AG09319 (cell line): ENCODE measurements at regions not wholly inside any gene's neighbourhood (a gene's known extent, or its start where the extent isn't known, plus 50 kb on each side); places are given as distances from the start of the nearest gene placed in this dataset.

Source experiments
- DNase-seq: peaks from one replicate; pipeline ENCODE4 v3.0.0-alpha.2; 2010; ENCODE audit warnings: low read depth; ENCODE audit errors: extremely low read depth
- TF ChIP-seq, protein P1 (sequence below): IDR thresholded peaks from 2 replicates; pipeline ENCODE4 v1.5.1; 2011; ENCODE audit warnings: low read depth, mild to moderate bottlenecking, inconsistent platforms, low read length, moderate library complexity

DNA sequence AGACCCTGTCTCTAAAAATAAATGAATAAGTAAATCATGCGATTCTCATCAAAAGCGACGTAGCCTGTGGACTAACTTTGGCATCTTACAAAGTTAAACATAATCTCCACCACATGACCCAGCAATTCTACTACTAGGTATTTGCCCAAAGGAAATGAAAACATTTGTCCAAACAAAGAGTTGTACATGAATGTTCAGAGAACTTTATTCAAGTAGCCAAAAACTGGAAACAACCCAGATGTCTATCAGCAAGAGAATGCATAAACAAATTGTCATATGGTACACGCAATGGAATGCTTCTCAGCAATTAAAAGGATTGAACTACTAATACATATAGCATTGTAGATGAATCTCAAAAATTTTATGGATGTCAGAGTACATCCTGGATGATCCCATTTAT is 82.6 kb downstream of the ADRB2 start:
- TF ChIP-seq, protein P1, sequence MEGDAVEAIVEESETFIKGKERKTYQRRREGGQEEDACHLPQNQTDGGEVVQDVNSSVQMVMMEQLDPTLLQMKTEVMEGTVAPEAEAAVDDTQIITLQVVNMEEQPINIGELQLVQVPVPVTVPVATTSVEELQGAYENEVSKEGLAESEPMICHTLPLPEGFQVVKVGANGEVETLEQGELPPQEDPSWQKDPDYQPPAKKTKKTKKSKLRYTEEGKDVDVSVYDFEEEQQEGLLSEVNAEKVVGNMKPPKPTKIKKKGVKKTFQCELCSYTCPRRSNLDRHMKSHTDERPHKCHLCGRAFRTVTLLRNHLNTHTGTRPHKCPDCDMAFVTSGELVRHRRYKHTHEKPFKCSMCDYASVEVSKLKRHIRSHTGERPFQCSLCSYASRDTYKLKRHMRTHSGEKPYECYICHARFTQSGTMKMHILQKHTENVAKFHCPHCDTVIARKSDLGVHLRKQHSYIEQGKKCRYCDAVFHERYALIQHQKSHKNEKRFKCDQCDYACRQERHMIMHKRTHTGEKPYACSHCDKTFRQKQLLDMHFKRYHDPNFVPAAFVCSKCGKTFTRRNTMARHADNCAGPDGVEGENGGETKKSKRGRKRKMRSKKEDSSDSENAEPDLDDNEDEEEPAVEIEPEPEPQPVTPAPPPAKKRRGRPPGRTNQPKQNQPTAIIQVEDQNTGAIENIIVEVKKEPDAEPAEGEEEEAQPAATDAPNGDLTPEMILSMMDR = no peak
- no peak for DNase-seq

DNA sequence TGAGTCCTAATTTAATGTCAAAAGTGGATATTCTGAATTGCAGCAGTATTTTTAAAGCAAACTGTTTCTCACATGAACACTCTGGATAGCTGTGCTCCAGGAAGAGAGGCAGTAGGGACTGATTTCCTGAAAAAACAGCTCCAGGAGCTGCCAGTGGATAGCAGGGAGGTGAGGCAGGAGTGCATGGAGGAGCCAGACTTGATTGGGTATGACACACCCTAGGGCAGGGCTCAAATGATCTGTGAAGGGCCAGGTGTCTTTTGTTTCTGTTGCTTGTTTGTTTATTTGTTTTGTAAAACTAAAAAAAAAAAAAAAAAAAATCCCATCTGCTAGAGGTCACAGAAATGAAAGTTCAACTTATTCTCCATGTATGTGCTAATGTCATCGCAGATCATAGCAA is 83.4 kb downstream of the ADRB2 start:
- TF ChIP-seq, protein P1 = no peak
- DNase-seq = no peak

DNA sequence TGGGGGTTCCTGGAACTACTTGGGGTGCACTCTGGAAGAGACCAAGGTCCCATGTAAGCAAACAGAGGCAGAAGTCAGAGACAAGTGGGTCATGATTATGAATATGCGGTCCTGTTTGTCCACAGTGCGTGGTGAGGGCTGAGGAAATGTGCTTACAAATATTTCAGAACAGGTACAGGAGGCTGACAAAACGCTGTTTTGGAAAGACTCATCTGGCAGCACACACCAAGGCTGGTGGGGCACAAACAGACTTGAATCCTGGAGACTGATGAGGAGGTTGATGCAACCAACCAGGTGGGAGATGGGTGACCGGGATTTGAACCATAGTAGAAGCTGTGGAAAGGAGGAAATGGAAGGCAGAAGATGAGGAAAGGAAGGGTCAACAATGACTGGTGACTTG is 83.8 kb downstream of the ADRB2 start:
- TF ChIP-seq, protein P1 = no peak
- no peak for DNase-seq

DNA sequence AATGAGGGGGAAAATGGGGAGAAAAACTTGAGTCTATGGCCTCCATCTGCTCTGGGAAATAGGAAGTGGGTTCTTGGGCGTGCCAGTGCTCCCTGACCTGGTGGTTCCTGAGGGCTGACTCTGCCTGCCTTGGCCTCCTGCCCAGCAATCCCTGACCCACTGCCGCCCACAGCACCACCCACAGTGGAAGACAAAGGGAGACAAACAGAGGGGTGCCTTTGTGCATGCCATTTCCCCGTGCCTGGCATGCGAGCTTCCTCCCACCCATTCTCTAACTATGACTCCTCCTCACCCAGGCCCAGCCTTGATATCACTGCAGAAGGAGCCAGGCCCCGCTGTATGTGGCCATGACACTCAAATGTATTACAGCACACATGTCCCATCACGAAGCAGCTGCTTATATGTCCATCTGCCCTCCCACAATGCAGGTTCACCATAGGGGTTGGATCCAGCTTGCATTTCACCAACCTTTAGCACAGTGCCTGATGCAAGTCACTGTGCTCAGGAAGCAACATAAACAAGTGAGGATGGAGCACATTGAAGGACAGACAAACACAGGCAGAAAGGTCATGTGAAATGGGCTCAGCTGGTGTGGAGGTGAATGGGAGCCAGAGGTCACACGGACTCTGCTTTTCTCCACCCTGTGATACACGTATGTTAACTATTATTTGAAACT is 84.4 kb downstream of the ADRB2 start:
- TF ChIP-seq, protein P1 = no peak
- DNase-seq = no peak

DNA sequence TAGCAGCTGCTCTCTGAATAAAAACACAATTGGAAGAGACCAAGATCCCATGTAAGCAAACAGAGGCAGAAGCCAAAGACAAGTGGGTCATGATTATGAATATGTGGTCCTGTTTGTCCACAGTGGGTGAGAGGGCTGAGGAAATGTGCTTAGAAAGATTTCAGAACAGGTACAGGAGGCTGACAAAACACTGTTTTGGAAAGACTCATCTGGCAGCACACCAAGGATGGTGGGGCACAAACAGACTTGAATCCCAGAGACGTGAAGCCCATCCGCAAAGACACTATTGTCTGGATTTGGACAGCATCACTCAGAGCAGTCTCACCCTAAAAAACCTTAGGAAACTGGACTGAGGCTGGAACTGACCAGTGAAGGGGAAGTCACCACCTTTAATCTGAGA is 85.0 kb downstream of the ADRB2 start:
- DNase-seq = no peak
- TF ChIP-seq, protein P1 = no peak

DNA sequence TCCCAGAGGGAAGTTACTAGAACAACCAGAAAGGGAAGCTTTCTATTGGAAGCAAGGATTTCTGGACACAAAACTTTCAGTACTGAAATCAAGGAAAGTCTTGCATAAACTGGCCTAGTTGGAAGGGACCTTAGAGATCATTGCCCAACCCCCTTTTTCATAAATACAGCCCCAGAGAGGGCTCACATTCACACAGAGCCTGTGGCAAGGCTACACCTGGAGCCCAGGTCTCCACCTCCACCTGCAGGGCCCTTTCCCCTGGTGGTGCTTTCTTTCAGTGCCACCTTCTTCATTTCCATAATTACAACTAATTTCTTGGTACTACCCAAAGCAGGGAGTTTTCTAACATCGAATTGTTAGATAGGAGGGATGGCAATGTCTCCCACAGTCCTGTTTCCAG is 85.7 kb downstream of the ADRB2 start:
- TF ChIP-seq, protein P1 = no peak
- no peak for DNase-seq

DNA sequence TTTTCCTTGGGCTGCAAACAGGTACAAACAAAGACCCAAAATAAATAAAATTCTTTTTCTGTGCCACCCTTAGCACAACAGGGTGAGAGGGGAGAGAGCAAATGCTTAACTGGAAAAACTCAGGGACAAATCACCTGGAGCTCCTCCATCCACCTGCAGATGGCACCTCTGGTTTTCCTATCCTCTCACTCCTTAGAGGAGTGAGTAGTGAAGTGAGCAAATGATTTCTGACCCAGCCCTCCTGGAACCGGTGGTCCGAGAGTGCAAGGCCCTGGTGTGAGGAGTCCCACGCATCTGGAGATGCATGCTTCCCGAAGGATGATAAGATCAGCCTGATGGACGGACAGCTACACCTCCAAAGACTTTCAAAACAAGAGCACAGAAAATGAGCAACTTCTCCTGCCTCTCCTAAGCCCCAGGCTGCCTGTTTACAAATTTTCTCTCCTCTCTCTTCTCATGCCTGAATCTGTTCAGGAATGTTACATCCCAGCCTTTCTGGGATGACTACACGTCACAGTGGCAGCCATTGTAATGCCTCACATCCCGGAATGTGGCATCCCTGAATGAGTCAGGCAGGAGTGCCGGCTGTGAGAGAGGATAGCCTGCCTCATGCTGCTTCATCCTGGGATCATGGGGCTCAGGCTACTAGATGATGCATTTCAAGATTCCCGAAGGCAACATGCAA is 86.4 kb downstream of the ADRB2 start:
- DNase-seq = peak; percentile 76
- TF ChIP-seq, protein P1 = peak; percentile 5
